GM12891 (cell line): ENCODE measurements at regions not wholly inside any gene's neighbourhood (a gene's known extent, or its start where the extent isn't known, plus 50 kb on each side); places are given as distances from the start of the nearest gene placed in this dataset.

Experiments used
- PAX5 ChIP-seq: IDR thresholded peaks from 2 replicates; pipeline ENCODE4 v1.6.1; 2011; ENCODE audit warnings: low read length, moderate library complexity, mild to moderate bottlenecking; ENCODE audit not compliant: insufficient read depth, severe bottlenecking
- POLR2A ChIP-seq: IDR thresholded peaks from 2 replicates; pipeline ENCODE4 v1.6.1; 2011; ENCODE audit warnings: low read depth, low read length, control low read depth
- POLR2AphosphoS5 ChIP-seq: IDR thresholded peaks from 2 replicates; pipeline ENCODE4 v1.6.1; 2011; ENCODE audit warnings: low read depth, low read length, control low read depth
- SPI1 ChIP-seq: IDR thresholded peaks from 2 replicates; pipeline ENCODE4 v1.6.1; 2011; ENCODE audit warnings: low read depth, low read length, control low read depth
- TAF1 ChIP-seq: IDR thresholded peaks from 2 replicates; pipeline ENCODE4 v1.6.1; 2011; ENCODE audit warnings: low read depth, low read length, control low read depth

GRCh38 chr13:29711776-29712175 is 116.3 kb upstream of the SLC7A1 start:
- TF ChIP-seq POLR2AphosphoS5 (no peak), POLR2A (no peak), TAF1 (no peak), PAX5 (no peak), SPI1 (no peak)
